GM20431 (cell line): ENCODE measurements at regions not wholly inside any gene's neighbourhood (a gene's known extent, or its start where the extent isn't known, plus 50 kb on each side); places are given as distances from the start of the nearest gene placed in this dataset.
"Not testable (repeated sequence)": the region's sequence is repeated elsewhere in the genome, so short reads cannot be mapped to it uniquely, and the experiment has no call there.

Source experiments
- in situ Hi-C: fragments of 300-500 bp; cut with MseI, MboI; formaldehyde crosslinking; loops from one replicate; pipeline ENCODE4 v1.15.0; 2020; ENCODE audit warnings: low sequenced_read_pairs; ENCODE audit not compliant: unreplicated experiment

GRCh38 chr1:5198328-5198727 is 543.9 kb downstream of the AJAP1 start:
- in situ Hi-C loops = no loop called here

GRCh38 chr1:5191470-5191869 is 537.1 kb downstream of the AJAP1 start:
- in situ Hi-C loops = no loop called here

- in situ Hi-C loops = no loop called here
These were observed 535.0 kb downstream of the AJAP1 start for GRCh38 chr1:5189384-5189783.

- in situ Hi-C loops = no loop called here
These were observed 511.4 kb downstream of the AJAP1 start for GRCh38 chr1:5165762-5166161.

GRCh38 chr1:5164158-5164557 is 509.7 kb downstream of the AJAP1 start:
- in situ Hi-C loops = no loop called here

- in situ Hi-C loops = no loop called here
These were observed 507.0 kb downstream of the AJAP1 start for GRCh38 chr1:5161372-5161771.

- in situ Hi-C loops = no loop called here
These were observed 502.8 kb downstream of the AJAP1 start for GRCh38 chr1:5157175-5157574.

GRCh38 chr1:5156416-5157120 is 502.2 kb downstream of the AJAP1 start:
- in situ Hi-C loops = no loop called here

GRCh38 chr1:5151511-5151910 is 497.1 kb downstream of the AJAP1 start:
- in situ Hi-C loops = no loop called here

- in situ Hi-C loops = no loop called here
These were observed 495.8 kb downstream of the AJAP1 start for GRCh38 chr1:5150191-5150590.

- in situ Hi-C loops = no loop called here
These were observed 493.4 kb downstream of the AJAP1 start for GRCh38 chr1:5147806-5148205.

- in situ Hi-C loops = no loop called here
These were observed 488.0 kb downstream of the AJAP1 start for GRCh38 chr1:5142389-5142788.

GRCh38 chr1:5141750-5142149 is 487.3 kb downstream of the AJAP1 start:
- in situ Hi-C loops = no loop called here

- in situ Hi-C loops = no loop called here
These were observed 486.6 kb downstream of the AJAP1 start for GRCh38 chr1:5140962-5141361.

- in situ Hi-C loops = no loop called here
These were observed 485.7 kb downstream of the AJAP1 start for GRCh38 chr1:5140136-5140535.

GRCh38 chr1:5129746-5130355 is 475.4 kb downstream of the AJAP1 start:
- in situ Hi-C loops = no loop called here

GRCh38 chr1:5125208-5125607 is 470.8 kb downstream of the AJAP1 start:
- in situ Hi-C loops = no loop called here

GRCh38 chr1:5120559-5120958 is 466.1 kb downstream of the AJAP1 start:
- in situ Hi-C loops = no loop called here

GRCh38 chr1:5119366-5120234 is 465.2 kb downstream of the AJAP1 start:
- in situ Hi-C loops = no loop called here

GRCh38 chr1:5118771-5119170 is 464.4 kb downstream of the AJAP1 start:
- in situ Hi-C loops = not testable (repeated sequence)

- in situ Hi-C loops = not testable (repeated sequence)
These were observed 463.9 kb downstream of the AJAP1 start for GRCh38 chr1:5118292-5118691.
